Breast epithelium (tissue), 3 donors: ENCODE measurements at regions not wholly inside any gene's neighbourhood (a gene's known extent, or its start where the extent isn't known, plus 50 kb on each side); places are given as distances from the start of the nearest gene placed in this dataset.

Experiments used
- POLR2A ChIP-seq: fragments of 450-650 bp; IDR thresholded peaks from one replicate; pipeline ENCODE4 v1.6.1; 2016; ENCODE audit warnings: antibody characterized with exemption, mild to moderate bottlenecking, moderate library complexity
- TF ChIP-seq, protein P1 (sequence below), 3 donors: fragments of 450-650 bp; IDR thresholded peaks; one replicate each; pipeline ENCODE4 v1.5.1; 2016 to 2017; ENCODE audit warnings: antibody characterized with exemption in 3 of 3, mild to moderate bottlenecking in 3 of 3, moderate library complexity in 3 of 3

DNA sequence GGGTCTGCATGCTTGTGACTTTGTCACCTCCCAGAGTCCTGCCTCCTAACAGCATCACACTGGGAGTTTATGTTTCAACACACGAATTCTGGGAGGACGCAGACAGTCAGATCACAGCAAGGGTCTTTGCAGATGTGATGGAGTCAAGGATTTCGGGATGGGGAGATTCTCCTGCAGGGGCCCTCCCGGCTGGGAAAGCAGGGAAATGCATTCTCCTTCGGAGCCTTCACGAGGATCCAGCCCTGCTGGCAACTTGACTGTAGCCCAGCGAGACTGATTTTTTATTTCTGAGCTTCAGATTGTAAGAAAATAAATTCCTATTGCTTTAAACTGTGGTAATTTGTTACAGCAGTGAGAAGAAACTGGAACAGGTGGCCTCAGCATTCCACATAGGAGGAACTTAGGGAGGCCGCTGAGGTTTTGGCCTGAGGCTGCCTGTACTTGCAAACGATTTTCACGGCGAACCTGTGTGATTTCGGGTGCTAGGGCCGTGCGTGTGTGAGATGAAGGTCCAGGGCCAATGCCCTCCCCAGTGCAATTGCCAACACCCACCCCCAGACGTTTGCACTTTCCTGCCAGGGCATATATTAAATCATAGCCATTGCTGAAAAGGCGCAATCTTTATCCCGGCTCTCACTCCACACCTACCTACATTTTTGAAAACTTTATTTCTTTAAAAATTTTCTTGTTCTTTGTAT lies 79.8 kb downstream of the ASB1 start:
- TF ChIP-seq, protein P1, sequence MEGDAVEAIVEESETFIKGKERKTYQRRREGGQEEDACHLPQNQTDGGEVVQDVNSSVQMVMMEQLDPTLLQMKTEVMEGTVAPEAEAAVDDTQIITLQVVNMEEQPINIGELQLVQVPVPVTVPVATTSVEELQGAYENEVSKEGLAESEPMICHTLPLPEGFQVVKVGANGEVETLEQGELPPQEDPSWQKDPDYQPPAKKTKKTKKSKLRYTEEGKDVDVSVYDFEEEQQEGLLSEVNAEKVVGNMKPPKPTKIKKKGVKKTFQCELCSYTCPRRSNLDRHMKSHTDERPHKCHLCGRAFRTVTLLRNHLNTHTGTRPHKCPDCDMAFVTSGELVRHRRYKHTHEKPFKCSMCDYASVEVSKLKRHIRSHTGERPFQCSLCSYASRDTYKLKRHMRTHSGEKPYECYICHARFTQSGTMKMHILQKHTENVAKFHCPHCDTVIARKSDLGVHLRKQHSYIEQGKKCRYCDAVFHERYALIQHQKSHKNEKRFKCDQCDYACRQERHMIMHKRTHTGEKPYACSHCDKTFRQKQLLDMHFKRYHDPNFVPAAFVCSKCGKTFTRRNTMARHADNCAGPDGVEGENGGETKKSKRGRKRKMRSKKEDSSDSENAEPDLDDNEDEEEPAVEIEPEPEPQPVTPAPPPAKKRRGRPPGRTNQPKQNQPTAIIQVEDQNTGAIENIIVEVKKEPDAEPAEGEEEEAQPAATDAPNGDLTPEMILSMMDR (IDR thresholded peaks at IDR 0.05), result no peak
- no peak for TF ChIP-seq POLR2A
